Tibial artery (tissue), 4 donors: ENCODE measurements at regions not wholly inside any gene's neighbourhood (a gene's known extent, or its start where the extent isn't known, plus 50 kb on each side); places are given as distances from the start of the nearest gene placed in this dataset.

Source experiments
- DNase-seq, 2 donors: peaks; one replicate each; pipeline ENCODE4 v3.0.0-alpha.2; 2019
- H3K27ac ChIP-seq, 2 donors: fragments of 200-600 bp; sonication (generic) in 1 of 2; 1 replicate in 1 of 2; 2 replicates in 1 of 2; pipeline ENCODE4 v1.5.1; 2018 to 2019; ENCODE audit warnings: mild to moderate bottlenecking in 1 of 2
- H3K27me3 ChIP-seq, 2 donors: fragments of 200-600 bp; sonication (generic) in 1 of 2; one replicate each; pipeline versions ENCODE4 v1.5.1 to v1.6.0; 2016 to 2019
- H3K36me3 ChIP-seq, 3 donors: fragments of 200-600 bp; sonication (generic) in 2 of 3; one replicate each; pipeline ENCODE4 v1.5.1; 2016 to 2019; ENCODE audit warnings: mild to moderate bottlenecking in 2 of 3
- H3K4me1 ChIP-seq, 4 donors: fragments of 200-600 bp; sonication (generic) in 2 of 4; 1 replicate in 3 of 4; 2 replicates in 1 of 4; pipeline ENCODE4 v1.5.1; 2016 to 2019
- H3K4me3 ChIP-seq, 2 donors: fragments of 200-600 bp; sonication (generic) in 1 of 2; 1 replicate in 1 of 2; 2 replicates in 1 of 2; pipeline ENCODE4 v1.5.1; 2018 to 2019; ENCODE audit warnings: mild to moderate bottlenecking in 2 of 2
- H3K9me3 ChIP-seq, 3 donors: fragments of 200-600 bp; sonication (generic) in 1 of 3; one replicate each; pipeline ENCODE4 v1.5.1; 2016 to 2019
- intact Hi-C: fragments of 100-400 bp; cut with DNase I; formaldehyde crosslinking; loops from one replicate; pipeline ENCODE4 v1.15.0; 2023; ENCODE audit warnings: low total_unique reads
- TF ChIP-seq, protein P1 (sequence below), 2 experiments: fragments of 200-600 bp in 1 of 2; fragments of 450-650 bp in 1 of 2; IDR thresholded peaks; one replicate each; pipeline ENCODE4 v1.5.1; 2017 to 2019; ENCODE audit warnings: antibody characterized with exemption in 2 of 2, mild to moderate bottlenecking in 1 of 2, moderate library complexity in 1 of 2

GRCh38 chr4:27094783-27095182 lies 234.1 kb downstream of the STIM2 start:
- Histone ChIP-seq H3K9me3 (no peaks in the 10 kb centered on the region), H3K36me3 (no peaks in the 10 kb centered on the region), H3K4me1 (no peaks in the 10 kb centered on the region), H3K27ac (no peak overlapping the region), H3K4me3 (no peak overlapping the region), H3K27me3 (peaks cover 0 to 17% of the 10 kb centered on the region in 2 donors)
- TF ChIP-seq, protein P1, sequence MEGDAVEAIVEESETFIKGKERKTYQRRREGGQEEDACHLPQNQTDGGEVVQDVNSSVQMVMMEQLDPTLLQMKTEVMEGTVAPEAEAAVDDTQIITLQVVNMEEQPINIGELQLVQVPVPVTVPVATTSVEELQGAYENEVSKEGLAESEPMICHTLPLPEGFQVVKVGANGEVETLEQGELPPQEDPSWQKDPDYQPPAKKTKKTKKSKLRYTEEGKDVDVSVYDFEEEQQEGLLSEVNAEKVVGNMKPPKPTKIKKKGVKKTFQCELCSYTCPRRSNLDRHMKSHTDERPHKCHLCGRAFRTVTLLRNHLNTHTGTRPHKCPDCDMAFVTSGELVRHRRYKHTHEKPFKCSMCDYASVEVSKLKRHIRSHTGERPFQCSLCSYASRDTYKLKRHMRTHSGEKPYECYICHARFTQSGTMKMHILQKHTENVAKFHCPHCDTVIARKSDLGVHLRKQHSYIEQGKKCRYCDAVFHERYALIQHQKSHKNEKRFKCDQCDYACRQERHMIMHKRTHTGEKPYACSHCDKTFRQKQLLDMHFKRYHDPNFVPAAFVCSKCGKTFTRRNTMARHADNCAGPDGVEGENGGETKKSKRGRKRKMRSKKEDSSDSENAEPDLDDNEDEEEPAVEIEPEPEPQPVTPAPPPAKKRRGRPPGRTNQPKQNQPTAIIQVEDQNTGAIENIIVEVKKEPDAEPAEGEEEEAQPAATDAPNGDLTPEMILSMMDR (IDR thresholded peaks at IDR 0.05): no peak
- DNase-seq: no peak
- intact Hi-C loops: no loop called here

DNA sequence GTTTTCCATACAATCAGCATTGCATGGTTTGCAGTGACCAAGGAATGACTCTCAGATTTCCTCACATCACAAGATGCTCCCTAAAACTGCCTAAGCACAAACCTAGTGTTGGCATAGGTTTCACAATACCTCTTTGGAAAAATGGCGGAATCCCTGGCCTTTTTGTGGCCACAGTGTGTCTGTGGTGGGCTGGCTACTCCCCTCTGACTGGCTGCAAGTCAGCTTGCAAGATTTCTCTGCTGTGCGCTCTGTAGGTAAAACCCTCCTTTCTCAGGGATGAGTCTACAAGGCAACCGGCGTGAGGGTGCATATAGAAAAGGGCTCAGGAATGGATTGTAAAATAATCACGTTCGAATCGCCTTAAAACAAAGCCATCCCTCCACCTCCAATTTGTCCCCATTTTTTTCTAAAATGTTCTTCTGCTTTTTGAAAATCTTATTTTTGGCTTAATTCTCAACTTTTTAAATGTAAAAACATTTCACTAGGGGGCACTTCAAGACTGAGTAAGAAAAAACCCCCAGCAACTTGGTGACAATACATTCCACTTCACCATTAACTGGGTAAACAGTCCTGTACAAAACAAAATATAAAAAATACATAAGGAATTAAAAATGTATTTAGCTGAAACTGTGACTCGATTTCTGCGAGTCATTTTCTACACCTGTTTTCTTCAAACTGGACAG lies 235.6 kb downstream of the STIM2 start:
- Histone ChIP-seq H3K27ac (no peak overlapping the region), H3K36me3 (no peaks in the 10 kb centered on the region), H3K27me3 (peaks cover 0 to 6% of the 10 kb centered on the region in 2 donors), H3K4me1 (no peaks in the 10 kb centered on the region), H3K9me3 (no peaks in the 10 kb centered on the region), H3K4me3 (no peak overlapping the region)
- TF ChIP-seq, protein P1 (IDR thresholded peaks at IDR 0.05): no peak
- no peak for DNase-seq
- intact Hi-C loops: no loop called here

DNA sequence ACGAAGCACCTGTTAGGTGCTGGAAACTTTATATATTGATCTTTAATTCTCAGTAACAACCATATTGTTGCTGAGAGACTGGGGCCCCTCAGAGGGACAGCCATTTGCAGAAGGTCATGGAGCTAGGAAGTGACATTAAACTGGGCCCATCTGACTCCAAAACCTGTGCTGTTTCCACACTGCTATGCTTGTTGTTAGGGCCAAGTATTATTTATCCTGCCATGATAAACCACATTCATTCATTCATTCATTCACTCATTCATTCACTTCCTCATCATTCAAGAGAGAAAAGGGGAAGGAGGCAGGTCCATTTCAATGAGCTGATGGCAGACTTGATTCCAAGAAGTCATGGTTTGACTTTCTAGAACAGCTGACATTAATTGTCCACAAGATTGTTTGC lies 237.4 kb downstream of the STIM2 start:
- no peaks in the 10 kb centered on the region for H3K4me1 ChIP-seq
- no peak overlapping the region for H3K27ac ChIP-seq
- H3K4me3 ChIP-seq: no peak overlapping the region
- intact Hi-C loops: no loop called here
- no peaks in the 10 kb centered on the region for H3K27me3 ChIP-seq
- TF ChIP-seq, protein P1 (IDR thresholded peaks at IDR 0.05): no peak
- DNase-seq: no peak
- no peaks in the 10 kb centered on the region for H3K9me3 ChIP-seq
- no peaks in the 10 kb centered on the region for H3K36me3 ChIP-seq

DNA sequence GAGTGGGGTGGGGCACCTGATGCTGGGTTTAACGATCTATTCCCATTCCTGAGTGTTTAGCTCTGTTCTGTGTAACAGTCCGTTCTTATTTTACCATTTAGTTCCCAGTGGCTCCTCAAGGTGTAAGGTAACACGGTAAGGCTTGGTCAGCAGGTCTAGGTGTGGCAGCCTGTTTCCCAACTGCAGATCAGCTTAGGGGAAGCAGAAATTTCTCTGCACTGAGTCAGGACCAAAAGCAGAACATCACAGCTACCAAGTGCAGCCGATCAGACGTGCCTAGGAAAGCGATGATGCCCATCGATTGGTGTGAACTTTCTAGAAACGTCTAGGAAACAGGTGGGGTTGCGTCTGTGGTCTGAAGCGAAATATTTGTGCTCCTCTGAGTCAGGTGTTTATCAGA lies 240.1 kb downstream of the STIM2 start:
- no peaks in the 10 kb centered on the region for H3K27me3 ChIP-seq
- H3K9me3 ChIP-seq: no peaks in the 10 kb centered on the region
- intact Hi-C loops: no loop called here
- H3K36me3 ChIP-seq: no peaks in the 10 kb centered on the region
- TF ChIP-seq, protein P1 (IDR thresholded peaks at IDR 0.05): no peak
- H3K4me1 ChIP-seq: no peaks in the 10 kb centered on the region
- peak in 1 of 2 donors; percentile 15 for DNase-seq
- no peak overlapping the region for H3K4me3 ChIP-seq
- no peak overlapping the region for H3K27ac ChIP-seq

- peak in 1 of 2 donors; percentile 15 for DNase-seq
- intact Hi-C loops: no loop called here
Measured at GRCh38 chr4:27101126-27101525, 240.5 kb downstream of the STIM2 start.

More at GRCh38 chr4:27101126-27101525, 240.5 kb downstream of the STIM2 start:
- H3K9me3 ChIP-seq: no peaks in the 10 kb centered on the region
- H3K27me3 ChIP-seq: no peaks in the 10 kb centered on the region
- H3K4me1 ChIP-seq: no peaks in the 10 kb centered on the region
- H3K36me3 ChIP-seq: no peaks in the 10 kb centered on the region
- TF ChIP-seq, protein P1 (IDR thresholded peaks at IDR 0.05): no peak
- H3K27ac ChIP-seq: no peak overlapping the region
- no peak overlapping the region for H3K4me3 ChIP-seq
